GM13977 (cell line): ENCODE measurements at regions not wholly inside any gene's neighbourhood (a gene's known extent, or its start where the extent isn't known, plus 50 kb on each side); places are given as distances from the start of the nearest gene placed in this dataset.
"Not testable (repeated sequence)": the region's sequence is repeated elsewhere in the genome, so short reads cannot be mapped to it uniquely, and the experiment has no call there.

Experiments
- DNase-seq: peaks from one replicate; pipeline ENCODE4 v3.0.0; 2012; ENCODE audit warnings: low spot score
- in situ Hi-C: fragments of 300-500 bp; cut with MboI; formaldehyde crosslinking; loops from one replicate; pipeline ENCODE4 v1.12.0; 2022; ENCODE audit warnings: low sequenced_read_pairs, low pct_unique_long_range_greater_than_20kb, mixed read lengths, inconsistent platforms; ENCODE audit not compliant: unreplicated experiment
- TF ChIP-seq, protein P1 (sequence below): IDR thresholded peaks from 2 replicates; pipeline ENCODE4 v1.5.1; 2012; ENCODE audit warnings: mild to moderate bottlenecking, control low read depth; ENCODE audit not compliant: insufficient read depth; ENCODE audit errors: extremely low read depth, missing control alignments

DNA sequence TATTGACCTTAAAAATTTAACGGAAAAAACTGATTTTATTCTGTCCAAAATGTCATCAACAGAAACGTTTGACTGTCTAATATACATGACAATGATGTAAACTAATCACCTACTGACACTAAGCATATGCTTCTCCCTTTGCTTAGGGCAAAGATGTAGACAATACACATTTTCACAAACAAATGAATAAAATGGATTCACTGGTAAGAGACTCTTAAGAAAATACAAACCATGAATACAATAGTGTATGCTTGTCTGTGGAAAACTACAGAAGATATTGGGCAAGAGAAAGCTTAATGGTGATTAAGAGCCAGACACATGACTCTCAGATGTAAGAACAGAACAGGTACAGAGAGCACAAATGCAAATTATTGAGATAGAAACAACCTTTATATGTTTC lies 1248.7 kb downstream of the FSCB start:
- TF ChIP-seq, protein P1, sequence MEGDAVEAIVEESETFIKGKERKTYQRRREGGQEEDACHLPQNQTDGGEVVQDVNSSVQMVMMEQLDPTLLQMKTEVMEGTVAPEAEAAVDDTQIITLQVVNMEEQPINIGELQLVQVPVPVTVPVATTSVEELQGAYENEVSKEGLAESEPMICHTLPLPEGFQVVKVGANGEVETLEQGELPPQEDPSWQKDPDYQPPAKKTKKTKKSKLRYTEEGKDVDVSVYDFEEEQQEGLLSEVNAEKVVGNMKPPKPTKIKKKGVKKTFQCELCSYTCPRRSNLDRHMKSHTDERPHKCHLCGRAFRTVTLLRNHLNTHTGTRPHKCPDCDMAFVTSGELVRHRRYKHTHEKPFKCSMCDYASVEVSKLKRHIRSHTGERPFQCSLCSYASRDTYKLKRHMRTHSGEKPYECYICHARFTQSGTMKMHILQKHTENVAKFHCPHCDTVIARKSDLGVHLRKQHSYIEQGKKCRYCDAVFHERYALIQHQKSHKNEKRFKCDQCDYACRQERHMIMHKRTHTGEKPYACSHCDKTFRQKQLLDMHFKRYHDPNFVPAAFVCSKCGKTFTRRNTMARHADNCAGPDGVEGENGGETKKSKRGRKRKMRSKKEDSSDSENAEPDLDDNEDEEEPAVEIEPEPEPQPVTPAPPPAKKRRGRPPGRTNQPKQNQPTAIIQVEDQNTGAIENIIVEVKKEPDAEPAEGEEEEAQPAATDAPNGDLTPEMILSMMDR: no peak
- DNase-seq: no peak
- in situ Hi-C loops: no loop called here

DNA sequence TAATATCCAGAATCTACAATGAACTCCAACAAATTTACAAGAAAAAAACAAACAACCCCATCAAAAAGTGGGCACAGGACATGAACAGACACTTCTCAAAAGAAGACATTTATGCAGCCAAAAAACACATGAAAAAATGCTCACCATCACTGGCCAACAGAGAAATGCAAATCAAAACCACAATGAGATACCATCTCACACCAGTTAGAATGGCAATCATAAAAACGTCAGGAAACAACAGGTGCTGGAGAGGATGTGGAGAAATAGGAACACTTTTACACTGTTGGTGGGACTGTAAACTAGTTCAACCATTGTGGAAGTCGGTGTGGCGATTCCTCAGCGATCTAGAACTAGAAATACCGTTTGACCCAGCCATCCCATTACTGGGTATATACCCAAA lies 1250.1 kb downstream of the FSCB start:
- DNase-seq, in situ Hi-C loops: not testable (repeated sequence)

DNA sequence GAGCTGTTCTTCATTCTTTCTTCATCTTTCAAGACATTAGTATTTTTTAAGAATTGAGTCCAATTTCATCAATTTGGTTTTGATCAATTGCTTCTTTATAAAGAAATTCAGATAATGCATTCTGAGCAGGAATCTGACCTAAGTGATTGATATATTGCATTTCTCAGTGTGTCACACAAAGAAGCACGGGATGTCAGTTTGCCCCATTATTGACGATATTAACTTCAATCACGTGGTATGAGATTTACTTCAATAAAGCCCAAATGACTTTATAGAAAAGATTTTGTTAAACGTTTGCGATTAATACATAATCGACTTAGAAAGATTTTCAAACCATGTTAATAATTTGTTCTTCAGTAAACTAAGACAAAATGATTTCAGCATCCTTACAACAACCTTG lies 1254.2 kb downstream of the FSCB start:
- TF ChIP-seq, protein P1: no peak

DNA sequence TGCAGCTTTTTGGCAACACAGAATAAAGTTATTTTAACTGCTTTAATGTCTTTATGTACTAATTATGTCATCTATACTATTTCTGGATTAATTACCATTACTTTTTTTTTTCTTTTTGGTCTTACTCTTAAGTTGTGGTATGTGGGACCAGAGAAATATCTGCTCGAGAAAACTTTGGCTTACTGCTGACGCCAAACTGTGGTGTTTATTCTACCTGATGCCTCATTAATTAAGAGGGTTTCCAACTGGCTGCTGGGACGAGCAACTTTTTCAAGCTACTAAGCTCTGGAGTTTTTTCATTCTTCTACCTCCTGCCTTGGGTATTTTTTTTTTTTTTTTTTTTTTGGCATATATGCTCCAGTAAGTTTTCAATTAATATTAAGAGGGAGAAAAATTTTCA lies 1257.5 kb downstream of the FSCB start:
- TF ChIP-seq, protein P1: no peak
- in situ Hi-C loops: no loop called here
- no peak for DNase-seq

More for the DNA sequence above, 1254.2 kb downstream of the FSCB start:
- in situ Hi-C loops: no loop called here
- DNase-seq: no peak

DNA sequence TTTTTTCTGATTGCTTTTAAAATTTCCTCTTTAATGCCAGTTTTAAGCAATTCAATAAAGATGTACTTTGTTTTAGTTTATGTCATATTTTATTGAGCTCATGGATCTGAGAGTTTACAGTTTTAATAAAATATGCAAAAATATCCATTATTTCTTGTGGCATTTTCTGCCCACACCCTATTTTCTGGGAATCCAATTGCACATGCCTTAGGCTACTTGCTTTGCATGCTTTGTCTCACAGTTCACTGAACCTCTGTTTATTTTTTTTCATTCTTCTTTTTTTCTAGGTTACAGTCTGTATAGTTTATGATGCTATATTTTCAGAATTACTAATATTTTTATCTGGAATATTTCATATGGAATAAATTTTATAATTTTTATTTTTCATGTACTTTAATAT lies 1258.0 kb downstream of the FSCB start:
- DNase-seq: no peak
- TF ChIP-seq, protein P1: no peak

DNA sequence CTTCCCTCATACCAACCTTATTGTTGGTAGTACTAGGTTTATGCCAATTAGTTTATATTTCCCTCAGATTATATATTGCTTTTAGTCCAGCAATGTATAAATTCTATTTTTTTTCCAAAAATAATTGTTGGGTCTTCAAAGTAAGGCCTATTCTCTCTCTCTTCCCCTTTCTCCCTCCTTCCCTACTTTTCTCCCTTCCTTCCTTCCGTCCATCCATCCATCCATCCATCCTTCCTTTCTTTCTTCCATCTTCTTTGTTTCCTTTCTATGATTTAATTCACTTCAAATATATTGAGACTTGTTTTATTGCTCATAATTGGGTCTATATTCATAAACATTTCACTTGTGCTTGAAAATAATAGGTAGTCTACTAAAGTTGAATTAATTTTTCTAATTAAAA lies 1259.2 kb downstream of the FSCB start:
- in situ Hi-C loops: no loop called here
- TF ChIP-seq, protein P1: no peak
- DNase-seq: no peak

More for the DNA sequence above, 1258.0 kb downstream of the FSCB start:
- in situ Hi-C loops: no loop called here

DNA sequence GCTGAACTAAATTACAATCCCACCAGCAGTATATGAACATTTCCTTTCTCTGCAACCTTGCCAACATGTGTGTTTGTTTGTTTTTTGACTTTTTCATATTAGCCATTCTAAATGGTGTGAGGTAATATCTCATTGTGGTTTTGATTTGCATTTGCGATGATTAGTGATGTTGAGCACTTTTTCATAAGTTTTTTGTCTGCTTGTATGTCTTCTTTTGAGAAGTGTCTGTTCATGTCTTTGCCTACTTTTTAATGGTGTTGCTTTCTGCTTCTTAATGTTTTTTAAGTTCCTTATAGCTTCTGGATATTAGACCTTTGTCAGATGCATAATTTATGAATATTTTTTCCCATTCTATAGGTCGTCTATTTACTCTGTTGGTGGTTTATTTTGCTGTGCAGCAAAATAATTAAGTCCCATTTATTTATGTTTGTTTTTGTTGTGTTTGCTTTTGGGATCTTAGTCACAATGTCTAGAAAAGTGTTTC lies 1262.9 kb downstream of the FSCB start:
- DNase-seq: no peak
- in situ Hi-C loops: no loop called here
- TF ChIP-seq, protein P1: no peak
